Hepatocyte (in vitro differentiated cells): ENCODE measurements at regions not wholly inside any gene's neighbourhood (a gene's known extent, or its start where the extent isn't known, plus 50 kb on each side); places are given as distances from the start of the nearest gene placed in this dataset.

Experiments used
- DNase-seq: peaks from one replicate; pipeline ENCODE4 v3.0.0-alpha.2; 2016; ENCODE audit warnings: low spot score
- H2AFZ ChIP-seq: fragments of 200-600 bp; sonication (generic); 2 replicates; pipeline ENCODE4 v1.6.0; 2016; ENCODE audit warnings: antibody characterized with exemption, mild to moderate bottlenecking
- H3K27ac ChIP-seq: fragments of 200-600 bp; sonication (generic); 2 replicates; pipeline ENCODE4 v1.5.1; 2016; ENCODE audit warnings: mild to moderate bottlenecking
- H3K27me3 ChIP-seq: fragments of 200-600 bp; sonication (generic); 2 replicates; pipeline ENCODE4 v1.6.1; 2016
- H3K36me3 ChIP-seq: fragments of 200-600 bp; sonication (generic); replicated peaks from 2 replicates; pipeline ENCODE4 v1.5.1; 2016; ENCODE audit warnings: low read depth; ENCODE audit not compliant: insufficient read depth
- H3K4me1 ChIP-seq: fragments of 200-600 bp; sonication (generic); 2 replicates; pipeline ENCODE4 v1.5.1; 2016; ENCODE audit warnings: mild to moderate bottlenecking, moderate library complexity; ENCODE audit not compliant: insufficient read depth
- H3K4me2 ChIP-seq: fragments of 200-600 bp; sonication (generic); 2 replicates; pipeline ENCODE4 v1.6.0; 2016
- H3K4me3 ChIP-seq: fragments of 200-600 bp; sonication (generic); 2 replicates; pipeline ENCODE4 v1.5.1; 2016; ENCODE audit warnings: mild to moderate bottlenecking
- H3K79me2 ChIP-seq: fragments of 200-600 bp; sonication (generic); 2 replicates; pipeline ENCODE4 v1.6.0; 2017; ENCODE audit warnings: mild to moderate bottlenecking
- H3K9me2 ChIP-seq: fragments of 200-600 bp; sonication (generic); replicated peaks from 2 replicates; pipeline ENCODE4 v1.6.0; 2017; ENCODE audit warnings: mild to moderate bottlenecking; ENCODE audit not compliant: insufficient read depth
- H3K9me3 ChIP-seq: fragments of 200-600 bp; sonication (generic); 2 replicates; pipeline ENCODE4 v1.5.1; 2016; ENCODE audit warnings: low read depth, mild to moderate bottlenecking
- H4K20me1 ChIP-seq: fragments of 200-600 bp; sonication (generic); 2 replicates; pipeline ENCODE4 v1.6.0; 2016; ENCODE audit warnings: mild to moderate bottlenecking; ENCODE audit not compliant: insufficient read depth, poor library complexity, severe bottlenecking
- EZH2 ChIP-seq: fragments of 200-600 bp; sonication (generic); IDR thresholded peaks from 2 replicates; pipeline ENCODE4 v1.6.1; 2016; ENCODE audit warnings: antibody characterized with exemption, mild to moderate bottlenecking, borderline replicate concordance
- EZH2phosphoT487 ChIP-seq: fragments of 200-600 bp; sonication (generic); IDR thresholded peaks from one replicate; pipeline ENCODE4 v1.6.1; 2018; ENCODE audit warnings: antibody characterized with exemption, mild to moderate bottlenecking, low read depth, moderate library complexity; ENCODE audit not compliant: unreplicated experiment, severe bottlenecking
- WGBS: methylation state at CpG from one replicate; pipeline ENCODE4 v1.1.6; 2016; ENCODE audit warnings: low lambda C conversion rate; ENCODE audit errors: missing lambda C conversion rate; 5-methylcytosine and 5-hydroxymethylcytosine counted together
- TF ChIP-seq, protein P1 (sequence below): fragments of 200-600 bp; sonication (generic); IDR thresholded peaks from 2 replicates; pipeline ENCODE4 v1.5.1; 2016; ENCODE audit warnings: antibody characterized with exemption, mild to moderate bottlenecking; ENCODE audit not compliant: poor library complexity

DNA sequence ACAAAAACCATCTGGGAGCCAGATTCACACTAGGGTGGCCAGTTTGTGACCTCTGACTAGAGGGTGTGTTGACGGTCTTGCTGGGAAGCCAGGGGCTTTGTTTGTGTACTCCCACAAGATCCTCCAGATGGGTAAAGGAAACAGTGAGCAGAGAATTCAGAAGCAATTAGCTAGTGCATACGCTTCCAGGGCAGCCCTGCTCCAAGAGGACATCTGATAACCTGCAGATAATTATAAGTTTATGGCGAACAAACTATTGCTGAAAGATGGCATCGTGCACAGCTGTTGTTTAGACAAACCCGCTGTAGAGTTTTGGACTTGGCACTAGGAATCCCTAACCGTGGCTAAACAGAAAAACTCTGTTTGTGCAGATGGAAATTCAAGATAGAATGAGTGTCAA, 326.4 kb downstream of the TGFB2 start:
- no peaks in the 10 kb centered on the region for H3K9me3 ChIP-seq
- H3K4me3 ChIP-seq: no peak overlapping the region
- no peaks in the 10 kb centered on the region for H4K20me1 ChIP-seq
- H2AFZ ChIP-seq: no peak overlapping the region
- TF ChIP-seq, protein P1, sequence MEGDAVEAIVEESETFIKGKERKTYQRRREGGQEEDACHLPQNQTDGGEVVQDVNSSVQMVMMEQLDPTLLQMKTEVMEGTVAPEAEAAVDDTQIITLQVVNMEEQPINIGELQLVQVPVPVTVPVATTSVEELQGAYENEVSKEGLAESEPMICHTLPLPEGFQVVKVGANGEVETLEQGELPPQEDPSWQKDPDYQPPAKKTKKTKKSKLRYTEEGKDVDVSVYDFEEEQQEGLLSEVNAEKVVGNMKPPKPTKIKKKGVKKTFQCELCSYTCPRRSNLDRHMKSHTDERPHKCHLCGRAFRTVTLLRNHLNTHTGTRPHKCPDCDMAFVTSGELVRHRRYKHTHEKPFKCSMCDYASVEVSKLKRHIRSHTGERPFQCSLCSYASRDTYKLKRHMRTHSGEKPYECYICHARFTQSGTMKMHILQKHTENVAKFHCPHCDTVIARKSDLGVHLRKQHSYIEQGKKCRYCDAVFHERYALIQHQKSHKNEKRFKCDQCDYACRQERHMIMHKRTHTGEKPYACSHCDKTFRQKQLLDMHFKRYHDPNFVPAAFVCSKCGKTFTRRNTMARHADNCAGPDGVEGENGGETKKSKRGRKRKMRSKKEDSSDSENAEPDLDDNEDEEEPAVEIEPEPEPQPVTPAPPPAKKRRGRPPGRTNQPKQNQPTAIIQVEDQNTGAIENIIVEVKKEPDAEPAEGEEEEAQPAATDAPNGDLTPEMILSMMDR: no peak
- TF ChIP-seq EZH2: no peak
- TF ChIP-seq EZH2phosphoT487: no peak
- no peaks in the 10 kb centered on the region for H3K36me3 ChIP-seq
- peaks cover 3% of the 10 kb centered on the region for H3K4me1 ChIP-seq
- no peaks in the 10 kb centered on the region for H3K27me3 ChIP-seq
- 29% methylated on average over 6 of the region's 6 CpGs for WGBS
- H3K27ac ChIP-seq: no peak overlapping the region
- no peaks in the 10 kb centered on the region for H3K79me2 ChIP-seq
- H3K4me2 ChIP-seq: no peak overlapping the region
- no peaks in the 10 kb centered on the region for H3K9me2 ChIP-seq
- DNase-seq: peak; percentile 14

DNA sequence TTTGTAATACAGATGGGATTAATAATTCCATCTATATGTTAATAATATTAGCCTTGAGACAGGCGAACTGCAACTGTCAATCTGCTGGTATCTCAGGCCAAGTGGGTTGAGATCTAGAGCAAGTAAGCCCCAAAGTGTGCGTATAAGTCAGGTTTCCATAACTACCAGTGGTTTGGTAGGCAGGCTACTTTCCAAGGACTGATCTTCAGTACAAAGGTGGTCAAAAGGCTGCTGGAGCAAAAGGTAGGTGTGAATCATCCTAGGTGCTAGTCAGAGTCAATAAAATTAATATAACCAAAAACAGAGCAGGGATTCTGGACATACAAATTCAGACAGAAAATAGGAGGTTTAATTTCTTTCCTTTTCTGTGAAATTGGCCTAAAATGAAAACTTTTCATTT, 328.0 kb downstream of the TGFB2 start:
- no peak overlapping the region for H3K27ac ChIP-seq
- H3K4me1 ChIP-seq: peaks cover 3% of the 10 kb centered on the region
- H3K4me3 ChIP-seq: no peak overlapping the region
- H3K27me3 ChIP-seq: no peaks in the 10 kb centered on the region
- no peaks in the 10 kb centered on the region for H4K20me1 ChIP-seq
- no peak overlapping the region for H3K4me2 ChIP-seq
- TF ChIP-seq EZH2phosphoT487: no peak
- TF ChIP-seq, protein P1: no peak
- TF ChIP-seq EZH2: no peak
- no peak overlapping the region for H2AFZ ChIP-seq
- H3K36me3 ChIP-seq: no peaks in the 10 kb centered on the region
- DNase-seq: no peak
- no peaks in the 10 kb centered on the region for H3K79me2 ChIP-seq
- 94% methylated on average over 2 of the region's 2 CpGs for WGBS
- no peaks in the 10 kb centered on the region for H3K9me2 ChIP-seq
- H3K9me3 ChIP-seq: no peaks in the 10 kb centered on the region

DNA sequence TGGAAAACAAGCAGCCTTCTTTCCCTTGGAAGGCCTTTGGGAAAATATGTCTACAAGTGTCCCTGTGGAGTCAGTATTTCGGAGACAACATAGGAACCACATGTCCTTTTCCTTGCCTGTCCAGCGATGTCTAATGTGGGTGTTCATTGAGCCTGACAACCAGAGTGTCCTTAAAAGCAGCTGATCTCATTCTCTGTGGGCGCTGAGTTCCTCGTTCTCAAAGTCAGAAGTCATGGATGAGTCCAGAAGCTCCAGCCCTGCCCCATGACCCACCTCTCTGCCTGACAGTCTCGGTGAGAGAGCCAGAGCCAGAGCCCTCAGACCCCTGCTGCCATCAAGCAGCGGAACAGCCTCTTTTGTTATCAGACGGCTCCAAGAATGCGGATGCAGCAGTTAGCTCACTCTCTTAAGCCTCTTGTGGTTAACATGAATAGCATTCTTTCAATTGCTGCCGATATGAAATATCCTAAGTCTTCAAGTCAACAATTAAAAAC, 329.2 kb downstream of the TGFB2 start:
- Histone ChIP-seq H3K4me1 (peaks cover 3% of the 10 kb centered on the region), H3K36me3 (no peaks in the 10 kb centered on the region), H3K9me3 (no peaks in the 10 kb centered on the region), H2AFZ (peak overlapping the region; percentile 27), H3K79me2 (no peaks in the 10 kb centered on the region), H4K20me1 (no peaks in the 10 kb centered on the region), H3K9me2 (no peaks in the 10 kb centered on the region), H3K4me3 (no peak overlapping the region), H3K27me3 (no peaks in the 10 kb centered on the region), H3K27ac (peak overlapping the region; percentile 27), H3K4me2 (peak overlapping the region; percentile 59)
- 25% methylated on average over 9 of the region's 9 CpGs for WGBS
- DNase-seq: peak; percentile 60
- TF ChIP-seq EZH2: no peak
- TF ChIP-seq, protein P1: peak; percentile 25

DNA sequence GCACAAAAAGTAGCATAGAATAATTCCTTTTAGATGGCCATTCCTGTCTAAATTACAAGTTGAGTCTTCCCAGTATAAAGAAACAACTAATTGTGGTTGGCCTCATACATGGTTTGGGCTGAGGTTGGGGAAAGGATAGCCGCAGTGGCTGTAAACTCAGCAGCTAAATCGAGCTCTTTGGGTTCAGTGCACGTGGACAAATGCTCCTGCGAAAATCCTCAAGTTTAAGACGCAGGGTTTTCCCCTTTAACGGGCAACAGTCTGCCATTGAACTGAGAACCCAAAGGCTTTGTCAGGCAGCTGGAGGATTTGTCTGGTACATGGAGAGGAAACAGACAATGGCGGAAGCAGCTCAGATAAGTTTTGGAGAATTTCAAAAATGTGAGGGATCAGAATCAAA, 331.9 kb downstream of the TGFB2 start:
- 51% methylated on average over 7 of the region's 7 CpGs for WGBS
- Histone ChIP-seq H3K4me3 (no peak overlapping the region), H3K9me3 (no peaks in the 10 kb centered on the region), H3K27me3 (no peaks in the 10 kb centered on the region), H2AFZ (no peak overlapping the region), H3K4me2 (no peak overlapping the region), H3K4me1 (peaks cover 3% of the 10 kb centered on the region), H3K27ac (no peak overlapping the region), H3K79me2 (no peaks in the 10 kb centered on the region), H4K20me1 (no peaks in the 10 kb centered on the region), H3K36me3 (no peaks in the 10 kb centered on the region), H3K9me2 (no peaks in the 10 kb centered on the region)
- DNase-seq: no peak
- TF ChIP-seq EZH2phosphoT487 (no peak), EZH2 (no peak)
- TF ChIP-seq, protein P1: no peak
